ENCODE measurements at regions not wholly inside any gene's neighbourhood (a gene's known extent, or its start where the extent isn't known, plus 50 kb on each side); places are given as distances from the start of the nearest gene placed in this dataset.

DNA sequence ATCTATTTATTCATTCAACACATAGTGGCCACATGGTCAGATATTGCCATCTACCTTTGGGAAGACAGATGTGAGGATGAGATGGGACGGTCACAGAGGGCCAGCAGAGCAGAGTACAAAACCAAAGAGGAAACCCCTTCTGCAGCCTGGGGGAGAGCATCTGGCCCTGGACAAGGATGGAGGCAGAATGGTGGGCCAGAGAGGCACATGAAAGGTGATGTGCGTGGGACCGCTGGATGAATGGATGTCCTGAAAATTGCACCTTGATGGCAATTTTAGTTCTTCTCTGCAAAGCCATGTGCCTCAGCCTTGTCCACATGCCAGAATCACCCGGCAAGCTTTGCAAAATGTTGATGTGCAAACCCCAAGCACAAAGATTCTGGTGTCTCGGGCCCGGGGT is 77.4 kb upstream of the CD93 start:
- Histone ChIP-seq H2AFZ (replicated peaks; ENCODE audit: low read length, poor library complexity) (no peak overlapping the region), H2BK120ac (ENCODE audit: low read depth, low read length) (no peak overlapping the region), H3K27me3 (ENCODE audit: control insufficient read depth, insufficient read depth, low read length) (no peaks in the 10 kb centered on the region; the same call in 1 of the 2 replicates), H3K4me2 (ENCODE audit: low read depth, low read length) (no peak overlapping the region), H3K4me1 (ENCODE audit: control insufficient read depth, insufficient read depth, low read length) (peaks cover 3% of the 10 kb centered on the region; the same call in 1 of the 2 replicates), H3K9ac (ENCODE audit: low read depth, low read length) (no peak overlapping the region), H3K18ac (ENCODE audit: low read depth, low read length) (no peak overlapping the region), H4K91ac (ENCODE audit: insufficient read depth, low read depth, low read length) (no peak overlapping the region), H3K79me1 (ENCODE audit: low read depth in 1 of 2, low read length in 2 of 2) (no peaks in the 10 kb centered on the region), H3K4ac (ENCODE audit: low read depth, low read length) (no peak overlapping the region), H3K27ac (ENCODE audit: insufficient read depth, low read length) (no peak overlapping the region), H2AK5ac (ENCODE audit: low read depth, low read length) (no peak overlapping the region), H4K5ac (ENCODE audit: low read depth, low read length) (no peak overlapping the region), H2BK15ac (ENCODE audit: low read depth, low read length) (no peak overlapping the region), H3K14ac (replicated peaks; ENCODE audit: low read depth, low read length) (no peak overlapping the region), H2BK20ac (ENCODE audit: low read depth, low read length) (no peak overlapping the region), H3K23ac (ENCODE audit: low read depth, low read length) (no peak overlapping the region), H2AK9ac (replicated peaks; ENCODE audit: low read depth, low read length, poor library complexity) (no peak overlapping the region), H4K20me1 (ENCODE audit: insufficient read depth, low read length) (no peaks in the 10 kb centered on the region), H3K4me3 (ENCODE audit: insufficient read depth, low read depth, low read length) (no peak overlapping the region), H2BK5ac (ENCODE audit: low read depth, low read length, poor library complexity, severe bottlenecking) (no peak overlapping the region), H3K56ac (ENCODE audit: extremely low read depth, insufficient read depth, low read length) (no peak overlapping the region), H3K36me3 (ENCODE audit: control insufficient read depth, insufficient read depth, low read length) (no peaks in the 10 kb centered on the region), H3K9me1 (ENCODE audit: insufficient read depth, low read length) (no peaks in the 10 kb centered on the region; the same call in 1 of the 2 replicates), H3K9me3 (ENCODE audit: control insufficient read depth, insufficient read depth, low read length) (no peaks in the 10 kb centered on the region), H4K8ac (ENCODE audit: low read depth in 2 of 2, low read length in 2 of 2) (no peak overlapping the region)
- dilution Hi-C loops (cut with HindIII; ENCODE audit: low sequenced_read_pairs, unreplicated experiment), result no loop called here
- no TSS peak for BruUV-seq (replicated peaks)
- no peak for ATAC-seq (ENCODE audit: low read depth)
- no peak for DNase-seq
- in situ Hi-C loops (cut with MboI; ENCODE audit: low sequenced_read_pairs), result no loop called here
- no peak for TF ChIP-seq RCOR1 (IDR thresholded peaks at IDR 0.05; ENCODE audit: insufficient replicate concordance, low read length)
- ChIA-PET POLR2A (ENCODE audit: unreplicated experiment) (no interaction called here), CTCF (no interaction called here)
- 94% methylated on average over 5 of the region's 6 CpGs; no CpG with 5 or more reads in 1 of the 2 experiments for WGBS, 2 experiments (ENCODE audit: extremely low coverage in 2 of 2, insufficient read length in 1 of 2)
- intact Hi-C loops (cut with micrococcal nuclease), result no loop called here
